ENCODE measurements at regions not wholly inside any gene's neighbourhood (a gene's known extent, or its start where the extent isn't known, plus 50 kb on each side); places are given as distances from the start of the nearest gene placed in this dataset.

DNA sequence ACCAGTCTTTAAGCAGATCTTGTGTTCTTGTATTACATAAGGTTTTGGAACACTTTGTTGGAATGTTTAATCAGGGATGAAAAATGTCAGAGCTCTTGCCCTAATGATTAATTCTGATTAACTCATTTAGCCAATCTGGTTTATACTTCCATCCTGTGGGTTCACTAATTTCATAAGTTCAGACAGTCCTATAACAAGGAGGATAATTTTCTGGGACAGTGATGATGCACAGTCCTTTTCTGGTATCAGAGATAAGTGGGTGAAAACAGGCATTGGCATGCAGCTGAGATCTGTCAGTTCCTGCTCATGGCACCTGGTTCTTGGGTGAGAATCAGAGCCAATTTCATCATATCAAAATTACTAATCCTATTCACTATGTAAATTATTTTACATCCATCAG lies 125.0 kb upstream of the LAMA2 start:
- no peaks in the 10 kb centered on the region for H3K36me3 ChIP-seq (ENCODE audit: control insufficient read depth, insufficient read depth, low read length)
- no peak overlapping the region for H3K4me3 ChIP-seq (ENCODE audit: low read depth, low read length)
- H3K4me1 ChIP-seq (ENCODE audit: control insufficient read depth, insufficient read depth, low read length, poor library complexity, severe bottlenecking): no peaks in the 10 kb centered on the region
- no peaks in the 10 kb centered on the region for H3K27me3 Mint-ChIP-seq
- no peaks in the 10 kb centered on the region for H3K36me3 Mint-ChIP-seq
- H3K9me3 Mint-ChIP-seq: peaks cover 0 to 4% (median 0%) of the 10 kb centered on the region in 7 donors
- no peak overlapping the region for H3K27ac Mint-ChIP-seq
- H3K4me1 Mint-ChIP-seq: no peaks in the 10 kb centered on the region
- no peaks in the 10 kb centered on the region for H3K9me3 ChIP-seq (ENCODE audit: control insufficient read depth in 2 of 2, low read length in 2 of 2)
- no peaks in the 10 kb centered on the region for H3K27me3 ChIP-seq (ENCODE audit: control insufficient read depth, insufficient read depth, low read length)
- H3K4me3 Mint-ChIP-seq: no peak overlapping the region
- no peak overlapping the region for H3K27ac ChIP-seq (ENCODE audit: insufficient read depth, low read length, poor library complexity, severe bottlenecking)
- DNase-seq (no peak), ATAC-seq (ENCODE audit: low read depth in 2 of 2) (no peak)

DNA sequence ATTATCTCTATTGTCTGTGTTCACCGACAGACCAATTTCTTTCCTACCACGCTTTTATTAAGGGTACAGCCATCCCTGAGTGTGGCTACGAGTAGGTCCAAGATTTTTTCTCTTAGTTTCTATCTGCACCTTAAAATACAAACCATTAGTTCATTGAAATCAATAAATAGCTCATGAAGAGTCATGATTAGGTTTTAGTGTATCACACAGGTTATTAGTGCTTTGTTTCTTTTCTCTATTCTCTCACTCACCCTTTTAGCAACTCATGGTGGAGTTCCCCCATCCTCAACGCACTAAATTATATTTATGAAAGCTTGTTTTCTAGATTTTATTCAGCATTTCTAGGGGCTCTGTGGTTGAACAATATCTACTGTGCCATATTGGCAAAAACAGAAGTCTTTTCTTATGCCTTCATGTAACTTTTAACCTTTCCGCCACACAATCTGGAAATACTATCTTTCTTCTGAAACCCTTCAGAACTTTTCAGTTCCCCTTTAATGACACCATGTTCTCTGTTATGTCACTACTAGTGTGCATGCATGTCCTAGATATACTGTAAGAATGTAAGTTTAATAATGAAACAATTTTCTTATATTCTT lies 128.2 kb upstream of the LAMA2 start:
- H3K27ac Mint-ChIP-seq: no peak overlapping the region
- no peaks in the 10 kb centered on the region for H3K4me1 Mint-ChIP-seq
- no peaks in the 10 kb centered on the region for H3K36me3 ChIP-seq (ENCODE audit: control insufficient read depth, insufficient read depth, low read length)
- no peaks in the 10 kb centered on the region for H3K27me3 ChIP-seq (ENCODE audit: control insufficient read depth, insufficient read depth, low read length)
- H3K9me3 ChIP-seq (ENCODE audit: control insufficient read depth in 2 of 2, low read length in 2 of 2): no peaks in the 10 kb centered on the region
- H3K36me3 Mint-ChIP-seq: no peaks in the 10 kb centered on the region
- no peak overlapping the region for H3K27ac ChIP-seq (ENCODE audit: insufficient read depth, low read length, poor library complexity, severe bottlenecking)
- H3K4me3 ChIP-seq (ENCODE audit: low read depth, low read length): no peak overlapping the region
- H3K4me1 ChIP-seq (ENCODE audit: control insufficient read depth, insufficient read depth, low read length, poor library complexity, severe bottlenecking): no peaks in the 10 kb centered on the region
- no peaks in the 10 kb centered on the region for H3K27me3 Mint-ChIP-seq
- H3K9me3 Mint-ChIP-seq: peaks cover 0 to 4% (median 0%) of the 10 kb centered on the region in 7 donors
- DNase-seq: no peak
- no peak for ATAC-seq (ENCODE audit: low read depth in 2 of 2)
- no peak overlapping the region for H3K4me3 Mint-ChIP-seq

DNA sequence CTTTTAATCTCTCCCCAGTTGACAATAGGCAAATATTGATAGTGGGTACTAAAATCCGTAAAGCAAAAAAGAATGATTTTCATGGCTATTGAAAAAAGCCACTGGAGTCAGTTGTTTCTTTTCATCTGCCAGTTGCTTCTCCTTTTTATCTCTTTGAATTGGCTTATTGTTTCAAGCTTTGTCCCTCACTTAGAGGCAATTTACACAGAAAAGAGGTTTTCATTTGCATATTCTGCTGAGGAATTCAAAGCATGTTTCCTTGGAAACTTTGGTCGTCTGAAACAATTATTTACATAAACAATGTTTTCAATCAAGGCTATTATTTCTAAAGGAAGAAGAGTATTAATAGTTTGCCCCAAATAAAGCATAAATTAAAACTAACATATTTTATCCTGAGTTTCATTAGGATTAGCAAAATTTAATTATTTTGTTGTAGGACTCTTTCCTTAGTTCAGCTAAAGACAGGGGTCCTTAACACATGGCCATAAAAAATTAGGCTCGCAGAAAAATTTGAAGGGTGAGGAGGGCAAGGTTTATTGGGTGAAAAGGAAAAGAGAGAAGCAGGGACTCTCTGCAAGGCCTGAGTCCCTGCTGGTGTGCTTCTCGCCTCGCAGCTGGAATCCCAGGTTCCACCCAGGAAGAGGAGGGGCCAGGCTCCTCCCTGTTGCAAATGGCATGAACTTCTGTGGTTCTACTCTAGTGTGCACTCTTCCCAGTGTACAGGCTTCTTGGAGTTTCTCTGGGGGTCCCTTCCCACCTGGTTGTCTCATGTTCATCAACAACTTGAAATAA lies 138.8 kb upstream of the LAMA2 start:
- H3K27ac ChIP-seq (ENCODE audit: insufficient read depth, low read length, poor library complexity, severe bottlenecking): no peak overlapping the region
- Mint-ChIP-seq H3K27ac (no peak overlapping the region), H3K27me3 (no peaks in the 10 kb centered on the region), H3K36me3 (no peaks in the 10 kb centered on the region), H3K4me1 (no peaks in the 10 kb centered on the region), H3K4me3 (peak overlapping the region in 1 of 4 donors; percentile 5), H3K9me3 (peaks cover 0 to 8% (median 1%) of the 10 kb centered on the region in 7 donors)
- no peaks in the 10 kb centered on the region for H3K4me1 ChIP-seq (ENCODE audit: control insufficient read depth, insufficient read depth, low read length, poor library complexity, severe bottlenecking)
- peaks cover 2% of the 10 kb centered on the region for H3K27me3 ChIP-seq (ENCODE audit: control insufficient read depth, insufficient read depth, low read length)
- no peak for DNase-seq
- ATAC-seq (ENCODE audit: low read depth in 2 of 2): no peak
- H3K36me3 ChIP-seq (ENCODE audit: control insufficient read depth, insufficient read depth, low read length): no peaks in the 10 kb centered on the region
- no peak overlapping the region for H3K4me3 ChIP-seq (ENCODE audit: low read depth, low read length)
- H3K9me3 ChIP-seq (ENCODE audit: control insufficient read depth in 2 of 2, low read length in 2 of 2): no peaks in the 10 kb centered on the region

DNA sequence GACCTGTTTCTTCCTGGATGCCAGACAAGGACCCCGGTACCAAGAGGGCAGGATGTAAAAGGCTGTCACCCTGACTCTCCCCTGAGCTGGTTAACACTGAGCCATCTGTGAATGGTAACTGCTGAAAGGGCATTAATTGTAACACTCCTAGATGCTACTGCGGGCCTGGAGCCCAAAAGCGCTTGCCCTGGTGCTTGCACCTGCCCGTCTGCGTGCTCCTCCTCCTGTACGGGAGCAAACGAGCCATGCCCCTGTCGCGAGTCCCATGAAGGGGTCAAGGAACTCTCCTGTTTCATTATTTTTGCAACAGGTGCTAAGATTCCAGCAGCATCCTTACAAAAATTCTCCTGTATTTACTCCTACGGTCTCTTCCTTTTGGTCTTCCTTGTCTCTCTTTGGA lies 140.0 kb upstream of the LAMA2 start:
- Histone ChIP-seq H3K27ac (ENCODE audit: insufficient read depth, low read length, poor library complexity, severe bottlenecking) (no peak overlapping the region), H3K4me1 (ENCODE audit: control insufficient read depth, insufficient read depth, low read length, poor library complexity, severe bottlenecking) (no peaks in the 10 kb centered on the region), H3K27me3 (ENCODE audit: control insufficient read depth, insufficient read depth, low read length) (no peaks in the 10 kb centered on the region), H3K36me3 (ENCODE audit: control insufficient read depth, insufficient read depth, low read length) (no peaks in the 10 kb centered on the region), H3K9me3 (ENCODE audit: control insufficient read depth in 2 of 2, low read length in 2 of 2) (no peaks in the 10 kb centered on the region), H3K4me3 (ENCODE audit: low read depth, low read length) (no peak overlapping the region)
- Mint-ChIP-seq H3K9me3 (peaks cover 0 to 8% (median 0%) of the 10 kb centered on the region in 7 donors), H3K4me1 (no peaks in the 10 kb centered on the region), H3K36me3 (no peaks in the 10 kb centered on the region), H3K4me3 (no peak overlapping the region), H3K27ac (no peak overlapping the region), H3K27me3 (no peaks in the 10 kb centered on the region)
- no peak for ATAC-seq (ENCODE audit: low read depth in 2 of 2)
- DNase-seq: no peak

DNA sequence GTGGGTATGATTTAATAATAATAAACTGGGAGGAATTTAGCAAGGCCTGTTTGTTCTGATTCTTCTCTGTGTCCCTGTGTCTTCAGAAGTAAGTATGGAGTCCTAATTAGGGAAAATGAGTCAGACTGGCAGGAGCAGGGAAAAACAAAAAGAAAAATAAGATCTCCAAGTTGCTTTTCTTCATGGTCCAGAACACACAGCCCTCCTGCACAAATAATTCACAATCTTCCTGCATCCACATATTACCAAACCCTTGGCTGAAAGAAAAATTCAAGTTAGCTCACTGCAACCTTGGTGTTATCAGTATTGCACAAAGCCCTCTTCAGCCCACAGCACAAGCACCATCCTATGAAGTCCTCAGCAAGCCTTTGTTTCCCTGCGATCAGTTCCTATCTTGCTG lies 142.0 kb upstream of the LAMA2 start:
- Histone ChIP-seq H3K4me3 (ENCODE audit: low read depth, low read length) (no peak overlapping the region), H3K27me3 (ENCODE audit: control insufficient read depth, insufficient read depth, low read length) (no peaks in the 10 kb centered on the region), H3K4me1 (ENCODE audit: control insufficient read depth, insufficient read depth, low read length, poor library complexity, severe bottlenecking) (no peaks in the 10 kb centered on the region), H3K9me3 (ENCODE audit: control insufficient read depth in 2 of 2, low read length in 2 of 2) (no peaks in the 10 kb centered on the region), H3K27ac (ENCODE audit: insufficient read depth, low read length, poor library complexity, severe bottlenecking) (no peak overlapping the region), H3K36me3 (ENCODE audit: control insufficient read depth, insufficient read depth, low read length) (no peaks in the 10 kb centered on the region)
- H3K4me3 Mint-ChIP-seq: no peak overlapping the region
- DNase-seq: no peak
- H3K9me3 Mint-ChIP-seq: no peaks in the 10 kb centered on the region
- no peaks in the 10 kb centered on the region for H3K27me3 Mint-ChIP-seq
- ATAC-seq (ENCODE audit: low read depth in 2 of 2): no peak
- H3K27ac Mint-ChIP-seq: no peak overlapping the region
- no peaks in the 10 kb centered on the region for H3K36me3 Mint-ChIP-seq
- no peaks in the 10 kb centered on the region for H3K4me1 Mint-ChIP-seq

DNA sequence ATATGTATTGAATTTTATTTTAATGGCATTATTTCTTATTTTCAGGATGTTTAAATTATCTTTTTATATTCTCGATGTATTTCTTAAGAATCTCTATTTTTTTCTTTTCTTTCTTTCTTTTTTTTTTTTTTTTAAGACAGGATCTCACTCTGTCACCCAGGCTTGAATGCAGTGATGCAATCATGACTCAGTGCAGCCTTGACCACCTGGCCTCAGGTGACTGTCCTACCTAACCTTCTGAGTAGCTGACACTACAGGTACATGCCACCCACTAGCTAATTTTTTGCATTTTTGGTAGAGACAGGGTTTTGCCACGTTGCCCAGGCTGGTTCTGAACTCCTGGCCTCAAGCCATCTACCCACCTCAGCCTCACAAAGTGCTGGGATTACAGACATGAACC lies 143.8 kb upstream of the LAMA2 start:
- ATAC-seq (ENCODE audit: low read depth in 2 of 2): no peak

DNA sequence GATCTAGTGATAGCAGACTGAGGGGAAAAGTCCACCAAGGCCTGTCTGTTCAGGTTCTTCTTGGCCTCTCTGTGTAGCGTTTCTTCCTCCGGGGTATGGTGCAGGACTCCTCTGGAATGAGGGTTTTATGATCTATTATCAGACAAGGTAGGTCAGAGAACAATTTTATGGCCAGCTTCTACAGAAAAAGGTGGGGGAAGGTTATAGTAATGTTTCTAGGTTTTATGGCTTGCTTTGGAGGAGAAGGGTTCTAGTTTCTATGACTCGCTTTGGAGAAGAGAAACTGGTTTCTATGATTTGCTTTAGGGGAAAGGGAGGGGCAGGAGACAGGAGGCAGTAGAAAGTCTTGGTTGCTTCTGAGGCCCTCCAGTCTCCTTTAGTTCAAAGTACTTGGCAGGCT lies 144.8 kb upstream of the LAMA2 start:
- Histone ChIP-seq H3K9me3 (ENCODE audit: control insufficient read depth in 2 of 2, low read length in 2 of 2) (no peaks in the 10 kb centered on the region), H3K27ac (ENCODE audit: insufficient read depth, low read length, poor library complexity, severe bottlenecking) (no peak overlapping the region), H3K27me3 (ENCODE audit: control insufficient read depth, insufficient read depth, low read length) (no peaks in the 10 kb centered on the region), H3K4me3 (ENCODE audit: low read depth, low read length) (no peak overlapping the region), H3K36me3 (ENCODE audit: control insufficient read depth, insufficient read depth, low read length) (no peaks in the 10 kb centered on the region), H3K4me1 (ENCODE audit: control insufficient read depth, insufficient read depth, low read length, poor library complexity, severe bottlenecking) (no peaks in the 10 kb centered on the region)
- no peak for DNase-seq
- H3K27me3 Mint-ChIP-seq: no peaks in the 10 kb centered on the region
- no peak for ATAC-seq (ENCODE audit: low read depth in 2 of 2)
- no peaks in the 10 kb centered on the region for H3K36me3 Mint-ChIP-seq
- H3K4me3 Mint-ChIP-seq: no peak overlapping the region
- H3K27ac Mint-ChIP-seq: no peak overlapping the region
- H3K9me3 Mint-ChIP-seq: no peaks in the 10 kb centered on the region
- H3K4me1 Mint-ChIP-seq: no peaks in the 10 kb centered on the region

More for the DNA sequence above, 143.8 kb upstream of the LAMA2 start:
- Mint-ChIP-seq H3K27ac (no peak overlapping the region), H3K36me3 (no peaks in the 10 kb centered on the region), H3K4me1 (no peaks in the 10 kb centered on the region), H3K9me3 (no peaks in the 10 kb centered on the region), H3K4me3 (no peak overlapping the region), H3K27me3 (no peaks in the 10 kb centered on the region)
- Histone ChIP-seq H3K4me3 (ENCODE audit: low read depth, low read length) (no peak overlapping the region), H3K9me3 (ENCODE audit: control insufficient read depth in 2 of 2, low read length in 2 of 2) (no peaks in the 10 kb centered on the region), H3K36me3 (ENCODE audit: control insufficient read depth, insufficient read depth, low read length) (no peaks in the 10 kb centered on the region), H3K27ac (ENCODE audit: insufficient read depth, low read length, poor library complexity, severe bottlenecking) (no peak overlapping the region), H3K27me3 (ENCODE audit: control insufficient read depth, insufficient read depth, low read length) (no peaks in the 10 kb centered on the region), H3K4me1 (ENCODE audit: control insufficient read depth, insufficient read depth, low read length, poor library complexity, severe bottlenecking) (no peaks in the 10 kb centered on the region)
- DNase-seq: no peak

DNA sequence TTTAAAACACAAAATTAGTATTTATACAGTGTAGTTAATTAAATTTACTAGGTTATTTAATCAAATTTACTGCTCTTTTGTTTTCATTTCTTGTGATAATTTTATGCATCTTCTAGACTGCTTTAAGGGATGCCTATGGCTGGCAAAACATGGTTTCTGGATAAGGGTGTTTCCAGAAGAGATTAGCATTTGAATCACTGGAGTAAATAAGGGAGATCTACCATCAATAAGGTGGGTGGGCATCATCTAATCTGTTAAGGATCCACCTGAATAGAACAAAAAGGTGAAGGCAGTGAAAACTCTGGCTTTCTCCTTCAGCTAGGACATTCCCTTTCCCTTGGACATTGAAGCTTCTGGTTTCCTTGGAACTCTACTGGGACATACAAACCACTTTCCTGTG lies 146.2 kb upstream of the LAMA2 start:
- DNase-seq: no peak
- Mint-ChIP-seq H3K9me3 (no peaks in the 10 kb centered on the region), H3K27me3 (no peaks in the 10 kb centered on the region), H3K27ac (no peak overlapping the region), H3K36me3 (no peaks in the 10 kb centered on the region), H3K4me3 (no peak overlapping the region), H3K4me1 (no peaks in the 10 kb centered on the region)
- Histone ChIP-seq H3K27me3 (ENCODE audit: control insufficient read depth, insufficient read depth, low read length) (no peaks in the 10 kb centered on the region), H3K4me1 (ENCODE audit: control insufficient read depth, insufficient read depth, low read length, poor library complexity, severe bottlenecking) (no peaks in the 10 kb centered on the region), H3K4me3 (ENCODE audit: low read depth, low read length) (no peak overlapping the region), H3K27ac (ENCODE audit: insufficient read depth, low read length, poor library complexity, severe bottlenecking) (no peak overlapping the region), H3K9me3 (ENCODE audit: control insufficient read depth in 2 of 2, low read length in 2 of 2) (no peaks in the 10 kb centered on the region), H3K36me3 (ENCODE audit: control insufficient read depth, insufficient read depth, low read length) (no peaks in the 10 kb centered on the region)
- no peak for ATAC-seq (ENCODE audit: low read depth in 2 of 2)

Measured in CD4-positive, CD25-positive, alpha-beta regulatory T cell (primary cell).